ENCODE measurements at regions not wholly inside any gene's neighbourhood (a gene's known extent, or its start where the extent isn't known, plus 50 kb on each side); places are given as distances from the start of the nearest gene placed in this dataset.

DNA sequence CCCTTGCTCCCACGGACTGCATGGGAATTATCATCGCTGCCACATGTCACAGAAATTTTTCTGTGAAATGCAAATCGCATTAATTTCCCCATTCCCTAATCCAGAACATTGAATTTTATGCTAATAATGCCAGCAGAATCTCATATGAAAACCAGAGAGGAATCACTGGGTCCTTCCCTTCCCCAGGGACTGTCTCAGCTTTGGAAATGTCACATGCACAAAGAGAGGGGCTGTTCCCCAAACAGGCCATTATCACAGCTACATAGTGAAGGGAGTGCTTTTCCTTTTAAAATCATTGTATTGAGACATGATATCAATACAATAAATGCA, 954.5 kb downstream of the BRD1 start:
- H3K9me3 ChIP-seq (ENCODE audit: low read depth, low read length) = no peaks in the 10 kb centered on the region; the same call in 1 of the 2 replicates
- peak; percentile 88 for DNase-seq (ENCODE audit: low read depth, low spot score)
- H3K27ac ChIP-seq = peak overlapping the region; percentile 99
- peak overlapping the region; percentile 72 for H3K9ac ChIP-seq (ENCODE audit: insufficient read length)
- peak overlapping the region; percentile 69 for H3K4me3 ChIP-seq
- TF ChIP-seq FOXP2 (optimal IDR thresholded peaks at IDR 0.05; ENCODE audit: control extremely low read depth, extremely low read length, insufficient read depth) (no peak), EZH2 (IDR thresholded peaks at IDR 0.05) (no peak), POLR2AphosphoS5 (IDR thresholded peaks at IDR 0.05; ENCODE audit: borderline replicate concordance, low read depth, low read length) (no peak)
- H3K36me3 ChIP-seq (ENCODE audit: insufficient read depth, low read length) = no peaks in the 10 kb centered on the region

DNA sequence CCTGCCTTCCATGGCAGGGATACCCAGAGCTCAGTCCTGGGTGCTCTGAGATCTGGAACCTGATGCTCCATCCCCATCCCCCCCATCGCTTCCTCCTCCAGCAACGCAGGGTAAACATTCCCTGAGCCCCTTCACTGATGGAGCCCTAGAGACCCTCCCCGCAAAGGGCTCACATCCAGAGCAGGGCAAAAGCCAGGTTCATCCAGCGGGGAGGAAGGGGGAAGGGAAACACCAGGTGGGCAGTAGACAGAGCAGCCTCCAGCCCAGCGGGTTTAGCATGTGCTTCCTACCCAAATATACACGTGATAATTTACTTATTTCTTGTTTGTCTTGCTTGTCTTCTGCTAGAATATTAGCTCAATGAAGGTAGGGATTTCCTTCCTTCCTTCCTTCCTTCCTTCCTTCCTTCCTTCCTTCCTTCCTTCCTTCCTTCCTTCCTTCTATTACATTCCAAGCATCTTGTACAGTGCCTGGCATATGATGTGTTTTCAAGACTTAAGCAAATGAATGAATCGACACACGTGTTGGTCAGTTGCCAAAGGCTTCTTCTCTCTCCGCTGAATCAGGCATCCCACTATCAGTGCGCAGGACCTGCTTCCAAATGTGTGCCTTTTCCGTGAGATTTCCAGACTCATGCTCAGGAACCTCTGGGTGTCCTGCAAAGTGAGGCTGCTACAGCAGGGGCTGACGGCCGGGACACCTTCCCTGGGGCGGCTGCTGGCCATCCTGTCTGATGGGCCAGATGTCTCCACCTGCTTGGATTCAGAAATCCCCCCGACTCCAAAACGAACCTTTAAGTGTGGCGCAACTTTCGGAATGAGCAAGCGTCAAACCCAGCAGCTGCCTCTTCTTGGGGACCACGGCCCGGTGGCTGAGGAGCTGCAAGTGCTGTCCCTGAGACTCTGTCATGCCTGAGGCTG, 955.1 kb downstream of the BRD1 start:
- H3K36me3 ChIP-seq (ENCODE audit: insufficient read depth, low read length) = no peaks in the 10 kb centered on the region
- TF ChIP-seq POLR2AphosphoS5 (IDR thresholded peaks at IDR 0.05; ENCODE audit: borderline replicate concordance, low read depth, low read length) (peak; percentile 72), FOXP2 (optimal IDR thresholded peaks at IDR 0.05; ENCODE audit: control extremely low read depth, extremely low read length, insufficient read depth) (no peak), EZH2 (IDR thresholded peaks at IDR 0.05) (no peak)
- H3K4me3 ChIP-seq = peak overlapping the region; percentile 69
- DNase-seq (ENCODE audit: low read depth, low spot score) = peak; percentile 99
- no peaks in the 10 kb centered on the region; the same call in 1 of the 2 replicates for H3K9me3 ChIP-seq (ENCODE audit: low read depth, low read length)
- H3K27ac ChIP-seq = peak overlapping the region; percentile 99
- peak overlapping the region; percentile 72 for H3K9ac ChIP-seq (ENCODE audit: insufficient read length)

DNA sequence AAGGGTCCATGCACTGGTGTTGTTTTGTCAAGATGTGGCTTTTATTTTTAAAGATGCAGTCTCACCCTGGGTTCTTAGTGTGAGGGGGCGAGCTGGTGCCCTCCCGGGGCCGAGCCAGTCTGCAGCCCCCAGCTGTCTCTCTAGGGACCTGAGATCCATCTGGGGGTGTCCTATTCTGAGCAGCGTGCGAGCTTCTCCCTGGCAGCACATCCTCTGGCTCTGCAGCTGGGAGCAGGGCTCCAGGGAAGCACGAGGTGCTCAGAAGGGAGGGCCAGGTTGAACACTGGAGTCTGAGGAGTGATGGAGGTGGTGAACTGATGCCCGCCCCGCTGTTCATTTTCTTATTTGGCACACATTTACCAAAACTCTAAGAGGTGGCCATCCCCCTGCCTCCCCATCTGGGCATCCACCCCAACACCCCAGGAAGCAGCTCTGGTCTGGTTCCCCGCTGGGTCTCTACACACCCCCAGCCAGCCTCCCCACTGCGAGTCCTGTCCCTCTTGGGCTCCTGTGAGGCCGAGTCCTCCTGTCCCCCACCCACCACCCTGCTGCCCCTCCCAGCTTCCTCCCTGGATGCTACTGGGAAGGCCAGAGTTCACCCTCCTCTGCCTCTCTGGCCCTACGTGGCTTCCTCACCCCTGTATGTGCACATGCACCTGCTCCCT, 956.4 kb downstream of the BRD1 start:
- H3K9ac ChIP-seq (ENCODE audit: insufficient read length) = peak overlapping the region; percentile 66
- H3K36me3 ChIP-seq (ENCODE audit: insufficient read depth, low read length) = no peaks in the 10 kb centered on the region
- no peak overlapping the region for H3K4me3 ChIP-seq
- DNase-seq (ENCODE audit: low read depth, low spot score) = no peak
- TF ChIP-seq FOXP2 (optimal IDR thresholded peaks at IDR 0.05; ENCODE audit: control extremely low read depth, extremely low read length, insufficient read depth) (no peak), EZH2 (IDR thresholded peaks at IDR 0.05) (no peak), POLR2AphosphoS5 (IDR thresholded peaks at IDR 0.05; ENCODE audit: borderline replicate concordance, low read depth, low read length) (no peak)
- H3K27ac ChIP-seq = peak overlapping the region; percentile 93
- no peaks in the 10 kb centered on the region; the same call in 1 of the 2 replicates for H3K9me3 ChIP-seq (ENCODE audit: low read depth, low read length)

DNA sequence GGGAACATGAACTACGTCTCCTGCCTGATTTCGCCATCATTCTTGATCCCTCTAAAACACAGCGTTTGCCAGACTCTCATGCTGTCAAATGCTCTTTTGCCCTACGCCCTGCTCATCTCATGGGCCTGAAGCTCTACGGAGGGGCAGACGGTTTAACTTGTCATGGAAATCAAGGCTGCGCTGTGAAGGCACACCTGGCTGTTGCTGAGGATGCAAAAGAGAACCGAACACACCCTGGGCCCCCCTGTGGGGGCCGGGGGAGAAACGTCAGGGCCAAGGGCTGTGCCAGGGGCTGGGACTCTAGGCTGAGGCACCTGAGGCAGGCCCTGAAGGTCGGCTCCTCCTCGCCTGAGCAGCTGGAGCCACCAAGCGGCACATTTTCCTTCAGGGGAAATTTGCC, 957.2 kb downstream of the BRD1 start:
- no peak for DNase-seq (ENCODE audit: low read depth, low spot score)
- no peaks in the 10 kb centered on the region for H3K36me3 ChIP-seq (ENCODE audit: insufficient read depth, low read length)
- TF ChIP-seq EZH2 (IDR thresholded peaks at IDR 0.05) = no peak
- no peak for TF ChIP-seq POLR2AphosphoS5 (IDR thresholded peaks at IDR 0.05; ENCODE audit: borderline replicate concordance, low read depth, low read length)
- TF ChIP-seq FOXP2 (optimal IDR thresholded peaks at IDR 0.05; ENCODE audit: control extremely low read depth, extremely low read length, insufficient read depth) = no peak
- no peak overlapping the region for H3K9ac ChIP-seq (ENCODE audit: insufficient read length)
- H3K4me3 ChIP-seq = no peak overlapping the region
- peak overlapping the region; percentile 93 for H3K27ac ChIP-seq
- no peaks in the 10 kb centered on the region; the same call in 1 of the 2 replicates for H3K9me3 ChIP-seq (ENCODE audit: low read depth, low read length)

- no peak overlapping the region; the same call in 1 of the 2 replicates for H3K27ac ChIP-seq
- H3K9ac ChIP-seq (ENCODE audit: insufficient read length) = no peak overlapping the region
- H3K36me3 ChIP-seq (ENCODE audit: insufficient read depth, low read length) = no peaks in the 10 kb centered on the region
- H3K4me3 ChIP-seq = no peak overlapping the region
- no peak for TF ChIP-seq FOXP2 (optimal IDR thresholded peaks at IDR 0.05; ENCODE audit: control extremely low read depth, extremely low read length, insufficient read depth)
- TF ChIP-seq EZH2 (IDR thresholded peaks at IDR 0.05) = no peak
- no peak for TF ChIP-seq POLR2AphosphoS5 (IDR thresholded peaks at IDR 0.05; ENCODE audit: borderline replicate concordance, low read depth, low read length)
- no peaks in the 10 kb centered on the region; the same call in 1 of the 2 replicates for H3K9me3 ChIP-seq (ENCODE audit: low read depth, low read length)
- no peak for DNase-seq (ENCODE audit: low read depth, low spot score)
Observed at GRCh38 chr22:48869788-48870187, 957.9 kb downstream of the BRD1 start.

DNA sequence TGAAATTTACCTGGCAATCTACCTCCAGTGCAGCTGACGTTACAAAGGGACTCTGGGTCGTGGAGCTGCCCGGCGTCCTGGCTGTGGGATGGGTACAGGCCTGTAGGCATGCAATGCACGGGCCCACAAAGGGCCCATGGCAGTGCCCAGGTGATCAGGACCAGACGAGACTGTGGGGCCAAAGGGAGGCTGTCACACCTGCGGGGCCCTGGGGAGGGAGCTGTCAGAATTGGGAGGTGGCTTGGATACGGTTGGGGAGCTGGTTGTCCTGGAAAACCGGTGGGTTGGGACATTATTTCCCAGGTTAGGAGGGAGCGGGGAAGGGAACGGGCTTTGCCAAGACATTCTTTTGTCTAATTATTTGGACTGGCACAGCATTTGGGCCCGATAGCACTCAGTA, 958.5 kb downstream of the BRD1 start:
- no peaks in the 10 kb centered on the region for H3K36me3 ChIP-seq (ENCODE audit: insufficient read depth, low read length)

GRCh38 chr22:48868554-48868953, 959.1 kb downstream of the BRD1 start:
- peak overlapping the region; percentile 78 for H3K27ac ChIP-seq
- no peak for DNase-seq (ENCODE audit: low read depth, low spot score)
- H3K4me3 ChIP-seq = no peak overlapping the region
- H3K9ac ChIP-seq (ENCODE audit: insufficient read length) = peak overlapping the region; percentile 34
- TF ChIP-seq FOXP2 (optimal IDR thresholded peaks at IDR 0.05; ENCODE audit: control extremely low read depth, extremely low read length, insufficient read depth) (no peak), POLR2AphosphoS5 (IDR thresholded peaks at IDR 0.05; ENCODE audit: borderline replicate concordance, low read depth, low read length) (no peak), EZH2 (IDR thresholded peaks at IDR 0.05) (no peak)
- H3K36me3 ChIP-seq (ENCODE audit: insufficient read depth, low read length) = no peaks in the 10 kb centered on the region
- H3K9me3 ChIP-seq (ENCODE audit: low read depth, low read length) = no peaks in the 10 kb centered on the region; the same call in 1 of the 2 replicates

More for the DNA sequence above, 958.5 kb downstream of the BRD1 start:
- no peak for DNase-seq (ENCODE audit: low read depth, low spot score)
- Histone ChIP-seq H3K9ac (ENCODE audit: insufficient read length) (no peak overlapping the region), H3K4me3 (no peak overlapping the region), H3K27ac (peak overlapping the region; percentile 78), H3K9me3 (ENCODE audit: low read depth, low read length) (no peaks in the 10 kb centered on the region; the same call in 1 of the 2 replicates)
- no peak for TF ChIP-seq EZH2 (IDR thresholded peaks at IDR 0.05)
- TF ChIP-seq FOXP2 (optimal IDR thresholded peaks at IDR 0.05; ENCODE audit: control extremely low read depth, extremely low read length, insufficient read depth) = no peak
- TF ChIP-seq POLR2AphosphoS5 (IDR thresholded peaks at IDR 0.05; ENCODE audit: borderline replicate concordance, low read depth, low read length) = no peak

- TF ChIP-seq POLR2AphosphoS5 (IDR thresholded peaks at IDR 0.05; ENCODE audit: borderline replicate concordance, low read depth, low read length) = no peak
- TF ChIP-seq FOXP2 (optimal IDR thresholded peaks at IDR 0.05; ENCODE audit: control extremely low read depth, extremely low read length, insufficient read depth) = no peak
- TF ChIP-seq EZH2 (IDR thresholded peaks at IDR 0.05) = no peak
- DNase-seq (ENCODE audit: low read depth, low spot score) = no peak
- peak overlapping the region; percentile 78 for H3K27ac ChIP-seq
- no peaks in the 10 kb centered on the region for H3K36me3 ChIP-seq (ENCODE audit: insufficient read depth, low read length)
- no peaks in the 10 kb centered on the region; the same call in 1 of the 2 replicates for H3K9me3 ChIP-seq (ENCODE audit: low read depth, low read length)
- no peak overlapping the region for H3K9ac ChIP-seq (ENCODE audit: insufficient read length)
- no peak overlapping the region for H3K4me3 ChIP-seq
Observed at GRCh38 chr22:48867891-48868290, 959.8 kb downstream of the BRD1 start.
